GM12878 (cell line): ENCODE measurements at regions not wholly inside any gene's neighbourhood (a gene's known extent, or its start where the extent isn't known, plus 50 kb on each side); places are given as distances from the start of the nearest gene placed in this dataset.

ENCODE experiments used
- GATAD2B ChIP-seq: fragments of 450-650 bp; conservative IDR thresholded peaks from 2 replicates; pipeline ENCODE4 v1.6.1; 2017; ENCODE audit warnings: low read depth, mild to moderate bottlenecking, moderate library complexity
- HCFC1 ChIP-seq: fragments of 150-350 bp; IDR thresholded peaks from 2 replicates; pipeline ENCODE4 v1.6.1; 2014; ENCODE audit warnings: low read length
- KDM1A ChIP-seq: fragments of 200-600 bp; sonication (generic); IDR thresholded peaks from 2 replicates; pipeline ENCODE4 v1.6.1; 2016; ENCODE audit warnings: borderline replicate concordance
- MYB ChIP-seq: fragments of 150-350 bp; IDR thresholded peaks from 2 replicates; pipeline ENCODE4 v1.6.1; 2014; ENCODE audit warnings: mild to moderate bottlenecking, low read depth, low read length, borderline replicate concordance
- RAD51 ChIP-seq: fragments of 450-650 bp; IDR thresholded peaks from 2 replicates; pipeline ENCODE4 v1.6.1; 2016; ENCODE audit warnings: moderate library complexity, mild to moderate bottlenecking, inconsistent platforms
- WRNIP1 ChIP-seq: IDR thresholded peaks from 2 replicates; pipeline ENCODE4 v1.6.1; 2011; ENCODE audit warnings: low read depth, low read length, improper control_type of control experiment, borderline replicate concordance
- ZZZ3 ChIP-seq: IDR thresholded peaks from 2 replicates; pipeline ENCODE4 v1.6.1; 2011; ENCODE audit warnings: low read depth; ENCODE audit not compliant: control insufficient read depth, insufficient read length
- TF ChIP-seq, protein P1 (sequence below): fragments of 150-350 bp; IDR thresholded peaks from 2 replicates; pipeline ENCODE4 v1.6.1; 2014; ENCODE audit warnings: mild to moderate bottlenecking, low read depth, low read length
- TF ChIP-seq, protein P2 (sequence below): IDR thresholded peaks from 2 replicates; pipeline ENCODE4 v1.6.1; 2012; ENCODE audit warnings: low read depth, low read length, improper control_type of control experiment
- TF ChIP-seq, protein P3 (sequence below): IDR thresholded peaks from 2 replicates; pipeline ENCODE4 v1.6.1; 2011; ENCODE audit warnings: low read depth, low read length, improper control_type of control experiment, borderline replicate concordance
- TF ChIP-seq, protein P4 (sequence below): IDR thresholded peaks from 2 replicates; pipeline ENCODE4 v1.6.1; 2011; ENCODE audit warnings: borderline replicate concordance, low read depth, mild to moderate bottlenecking, moderate library complexity, mixed read lengths, low read length; ENCODE audit not compliant: insufficient read depth; ENCODE audit errors: extremely low read length

DNA sequence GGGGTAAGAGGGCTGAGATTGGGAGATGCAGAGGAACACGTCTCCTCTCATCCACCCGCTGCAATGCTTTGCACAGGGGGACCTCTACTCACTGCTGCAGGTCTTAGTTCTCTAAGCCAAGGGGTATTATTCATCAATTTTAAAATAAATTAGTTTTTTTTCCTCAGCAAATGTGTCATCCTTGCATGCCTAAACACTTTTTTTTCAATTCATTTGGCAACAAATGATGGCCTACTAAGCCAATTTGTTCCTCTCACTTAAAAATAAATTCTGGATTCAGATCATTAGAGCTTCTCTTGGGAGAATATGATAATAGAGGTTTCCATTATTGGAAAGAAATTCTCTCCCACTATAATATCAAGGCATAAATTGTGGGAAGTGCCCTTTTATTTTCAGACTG, 338.3 kb downstream of the IRX1 start (continued):
- TF ChIP-seq, protein P1, sequence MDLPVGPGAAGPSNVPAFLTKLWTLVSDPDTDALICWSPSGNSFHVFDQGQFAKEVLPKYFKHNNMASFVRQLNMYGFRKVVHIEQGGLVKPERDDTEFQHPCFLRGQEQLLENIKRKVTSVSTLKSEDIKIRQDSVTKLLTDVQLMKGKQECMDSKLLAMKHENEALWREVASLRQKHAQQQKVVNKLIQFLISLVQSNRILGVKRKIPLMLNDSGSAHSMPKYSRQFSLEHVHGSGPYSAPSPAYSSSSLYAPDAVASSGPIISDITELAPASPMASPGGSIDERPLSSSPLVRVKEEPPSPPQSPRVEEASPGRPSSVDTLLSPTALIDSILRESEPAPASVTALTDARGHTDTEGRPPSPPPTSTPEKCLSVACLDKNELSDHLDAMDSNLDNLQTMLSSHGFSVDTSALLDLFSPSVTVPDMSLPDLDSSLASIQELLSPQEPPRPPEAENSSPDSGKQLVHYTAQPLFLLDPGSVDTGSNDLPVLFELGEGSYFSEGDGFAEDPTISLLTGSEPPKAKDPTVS = no peak
- no peak for TF ChIP-seq KDM1A
- TF ChIP-seq, protein P2, sequence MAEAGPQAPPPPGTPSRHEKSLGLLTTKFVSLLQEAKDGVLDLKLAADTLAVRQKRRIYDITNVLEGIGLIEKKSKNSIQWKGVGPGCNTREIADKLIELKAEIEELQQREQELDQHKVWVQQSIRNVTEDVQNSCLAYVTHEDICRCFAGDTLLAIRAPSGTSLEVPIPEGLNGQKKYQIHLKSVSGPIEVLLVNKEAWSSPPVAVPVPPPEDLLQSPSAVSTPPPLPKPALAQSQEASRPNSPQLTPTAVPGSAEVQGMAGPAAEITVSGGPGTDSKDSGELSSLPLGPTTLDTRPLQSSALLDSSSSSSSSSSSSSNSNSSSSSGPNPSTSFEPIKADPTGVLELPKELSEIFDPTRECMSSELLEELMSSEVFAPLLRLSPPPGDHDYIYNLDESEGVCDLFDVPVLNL = no peak
- no peak for TF ChIP-seq RAD51
- TF ChIP-seq, protein P3, sequence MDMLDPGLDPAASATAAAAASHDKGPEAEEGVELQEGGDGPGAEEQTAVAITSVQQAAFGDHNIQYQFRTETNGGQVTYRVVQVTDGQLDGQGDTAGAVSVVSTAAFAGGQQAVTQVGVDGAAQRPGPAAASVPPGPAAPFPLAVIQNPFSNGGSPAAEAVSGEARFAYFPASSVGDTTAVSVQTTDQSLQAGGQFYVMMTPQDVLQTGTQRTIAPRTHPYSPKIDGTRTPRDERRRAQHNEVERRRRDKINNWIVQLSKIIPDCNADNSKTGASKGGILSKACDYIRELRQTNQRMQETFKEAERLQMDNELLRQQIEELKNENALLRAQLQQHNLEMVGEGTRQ = no peak
- TF ChIP-seq ZZZ3 = no peak
- no peak for TF ChIP-seq GATAD2B
- no peak for TF ChIP-seq WRNIP1
- no peak for TF ChIP-seq HCFC1
- TF ChIP-seq MYB = no peak
- TF ChIP-seq, protein P4, sequence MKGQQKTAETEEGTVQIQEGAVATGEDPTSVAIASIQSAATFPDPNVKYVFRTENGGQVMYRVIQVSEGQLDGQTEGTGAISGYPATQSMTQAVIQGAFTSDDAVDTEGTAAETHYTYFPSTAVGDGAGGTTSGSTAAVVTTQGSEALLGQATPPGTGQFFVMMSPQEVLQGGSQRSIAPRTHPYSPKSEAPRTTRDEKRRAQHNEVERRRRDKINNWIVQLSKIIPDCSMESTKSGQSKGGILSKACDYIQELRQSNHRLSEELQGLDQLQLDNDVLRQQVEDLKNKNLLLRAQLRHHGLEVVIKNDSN = no peak
